Esophagus squamous epithelium (tissue), 5 donors: ENCODE measurements at regions not wholly inside any gene's neighbourhood (a gene's known extent, or its start where the extent isn't known, plus 50 kb on each side); places are given as distances from the start of the nearest gene placed in this dataset.

Experiments used
- DNase-seq: peaks from one replicate; lab custom pipeline; 2025; lab: John Stamatoyannopoulos, UW
- H3K27ac ChIP-seq, 4 donors: fragments of 200-600 bp; sonication (generic); one replicate each; pipeline ENCODE4 v1.5.1; 2016 to 2019; ENCODE audit warnings: mild to moderate bottlenecking in 1 of 4
- H3K27me3 ChIP-seq, 4 donors: fragments of 200-600 bp; sonication (generic); 1 replicate in 3 of 4; 2 replicates in 1 of 4; pipeline versions ENCODE4 v1.5.1 to v1.6.0; 2017 to 2021; ENCODE audit warnings: antibody characterized with exemption in 1 of 4
- H3K36me3 ChIP-seq, 3 donors: fragments of 200-600 bp; sonication (generic); one replicate each; pipeline ENCODE4 v1.5.1; 2016 to 2019
- H3K4me1 ChIP-seq, 3 donors: fragments of 200-600 bp; sonication (generic); one replicate each; pipeline ENCODE4 v1.5.1; 2017 to 2019
- H3K4me3 ChIP-seq, 4 donors: fragments of 200-600 bp; sonication (generic); 1 replicate in 3 of 4; 2 replicates in 1 of 4; pipeline ENCODE4 v1.5.1; 2016 to 2019; ENCODE audit warnings: mild to moderate bottlenecking in 2 of 4, moderate library complexity in 1 of 4
- H3K9me3 ChIP-seq, 3 donors: fragments of 200-600 bp; sonication (generic); one replicate each; pipeline ENCODE4 v1.5.1; 2016 to 2019
- CTCF ChIP-seq, 6 experiments: fragments of 450-650 bp in 4 of 6; fragments of 200-600 bp in 2 of 6; sonication (generic) in 2 of 6; IDR thresholded peaks; one replicate each; pipeline ENCODE4 v1.5.1; 2016 to 2019; ENCODE audit warnings: antibody characterized with exemption in 6 of 6, mild to moderate bottlenecking in 4 of 6, moderate library complexity in 4 of 6
- POLR2A ChIP-seq, 4 donors: fragments of 450-650 bp; IDR thresholded peaks; one replicate each; pipeline ENCODE4 v1.6.1; 2017; ENCODE audit warnings: antibody characterized with exemption in 4 of 4, mild to moderate bottlenecking in 4 of 4, moderate library complexity in 3 of 4
- WGBS, 2 donors: methylation state at CpG; one replicate each; pipeline ENCODE4 v1.1.5; 2018; 5-methylcytosine and 5-hydroxymethylcytosine counted together
- intact Hi-C: fragments of 100-400 bp; cut with DNase I; formaldehyde crosslinking; loops from one replicate; pipeline ENCODE4 v1.15.0; 2022
- donor health status: DM: yes; HTN: yes; CAD: no.

- H3K4me1 ChIP-seq, result no peaks in the 10 kb centered on the region
- no peak overlapping the region for H3K27ac ChIP-seq
- H3K9me3 ChIP-seq, result no peaks in the 10 kb centered on the region
- TF ChIP-seq POLR2A (IDR thresholded peaks at IDR 0.05), result no peak
- TF ChIP-seq CTCF (IDR thresholded peaks at IDR 0.05), result no peak
- WGBS, 2 donors, result 58% methylated on average over 1 of the region's 1 CpG; no CpG with 5 or more reads in 1 of the 2 donors
- no peaks in the 10 kb centered on the region for H3K36me3 ChIP-seq
- DNase-seq, result no peak
- H3K4me3 ChIP-seq, result no peak overlapping the region
- H3K27me3 ChIP-seq, result no peaks in the 10 kb centered on the region
- intact Hi-C loops, result no loop called here
These were observed 71.3 kb upstream of the ENOX2 start for GRCh38 chrX:130974323-130974722.

- no peak overlapping the region for H3K27ac ChIP-seq
- no peak for DNase-seq
- WGBS, 2 donors, result 7 to 10% methylated on average over 6 to 7 of the region's 7 CpGs
- no peaks in the 10 kb centered on the region for H3K36me3 ChIP-seq
- TF ChIP-seq CTCF (IDR thresholded peaks at IDR 0.05) (peak; percentile 23 to 52 (median 44)), POLR2A (IDR thresholded peaks at IDR 0.05) (no peak)
- no peaks in the 10 kb centered on the region for H3K27me3 ChIP-seq
- no peak overlapping the region for H3K4me3 ChIP-seq
- no peaks in the 10 kb centered on the region for H3K9me3 ChIP-seq
- intact Hi-C loops, result no loop called here
- H3K4me1 ChIP-seq, result no peaks in the 10 kb centered on the region
These were observed 72.9 kb upstream of the ENOX2 start for GRCh38 chrX:130975947-130976346.

DNA sequence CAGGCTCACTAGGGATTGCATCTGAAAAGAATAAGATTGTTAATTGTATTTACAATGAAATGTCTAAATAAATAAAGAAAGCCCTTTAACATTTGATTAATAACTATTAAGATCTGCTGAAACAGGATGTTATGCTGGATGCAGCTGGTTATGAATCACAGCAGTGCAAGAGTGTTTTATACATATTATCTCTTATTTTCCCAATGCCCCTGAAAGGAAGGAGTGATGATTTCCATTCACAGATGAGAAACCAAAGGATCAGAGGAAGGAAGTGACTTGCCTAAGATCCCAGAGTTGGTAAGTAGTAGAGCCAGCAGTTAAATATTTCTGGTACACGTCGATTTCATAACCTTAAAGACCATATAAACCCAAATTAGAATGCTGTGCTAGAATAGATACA is 76.3 kb upstream of the ARHGAP36 start:
- no peaks in the 10 kb centered on the region for H3K9me3 ChIP-seq
- H3K4me1 ChIP-seq, result no peaks in the 10 kb centered on the region
- H3K27ac ChIP-seq, result no peak overlapping the region
- H3K36me3 ChIP-seq, result no peaks in the 10 kb centered on the region
- WGBS, 2 donors, result 65 to 71% methylated on average over 2 of the region's 2 CpGs
- no peaks in the 10 kb centered on the region for H3K27me3 ChIP-seq
- TF ChIP-seq CTCF (IDR thresholded peaks at IDR 0.05), result no peak
- intact Hi-C loops, result no loop called here
- no peak for DNase-seq
- H3K4me3 ChIP-seq, result no peak overlapping the region

DNA sequence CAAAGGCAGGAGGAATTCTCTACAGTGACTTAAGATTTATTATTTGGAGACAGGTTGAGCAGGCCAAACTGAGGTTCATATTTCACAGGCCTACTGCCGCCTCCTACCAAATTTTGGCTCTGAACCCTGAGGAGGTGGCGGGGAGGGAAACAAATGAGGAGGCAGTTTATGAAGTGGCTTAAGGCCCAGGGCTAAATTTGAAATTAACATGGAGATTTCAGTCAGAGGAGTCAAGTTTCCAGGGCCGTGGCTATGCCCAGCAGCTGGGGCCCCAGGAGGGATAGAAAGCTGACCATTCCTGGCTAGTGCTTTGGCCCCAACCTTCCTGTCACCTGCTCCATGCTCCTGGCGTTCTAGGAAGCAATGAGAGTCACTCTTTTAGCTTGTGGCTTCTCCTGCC is 73.4 kb upstream of the ARHGAP36 start:
- Histone ChIP-seq H3K27me3 (no peaks in the 10 kb centered on the region), H3K9me3 (no peaks in the 10 kb centered on the region), H3K36me3 (no peaks in the 10 kb centered on the region), H3K27ac (no peak overlapping the region), H3K4me3 (no peak overlapping the region), H3K4me1 (no peaks in the 10 kb centered on the region)
- TF ChIP-seq POLR2A (IDR thresholded peaks at IDR 0.05) (no peak), CTCF (IDR thresholded peaks at IDR 0.05) (no peak)
- DNase-seq, result no peak
- WGBS, 2 donors, result 32 to 43% methylated on average over 3 to 4 of the region's 4 CpGs
- intact Hi-C loops, result no loop called here

DNA sequence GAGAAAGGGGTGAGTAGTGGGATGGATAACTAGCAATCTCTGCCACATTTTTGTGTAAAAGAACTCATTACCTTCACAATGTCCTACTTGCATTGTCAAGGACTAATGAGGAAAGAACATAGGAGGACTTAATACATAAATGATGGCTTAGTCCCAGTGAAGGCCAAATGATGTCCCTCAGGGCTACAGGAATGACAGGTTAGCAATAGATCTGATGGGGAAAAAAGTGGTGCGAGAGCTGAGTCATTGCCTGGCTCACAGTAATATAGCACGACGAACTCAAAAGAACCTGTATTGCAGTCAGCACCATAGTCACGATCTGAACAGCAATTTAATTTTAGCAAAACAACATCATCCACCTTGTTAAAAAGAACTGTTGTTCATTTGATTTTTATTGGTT is 70.9 kb upstream of the ARHGAP36 start:
- Histone ChIP-seq H3K4me3 (no peak overlapping the region), H3K36me3 (no peaks in the 10 kb centered on the region), H3K27ac (no peak overlapping the region), H3K9me3 (no peaks in the 10 kb centered on the region), H3K27me3 (no peaks in the 10 kb centered on the region), H3K4me1 (no peaks in the 10 kb centered on the region)
- 53 to 72% methylated on average over 4 of the region's 4 CpGs for WGBS, 2 donors
- no peak for TF ChIP-seq POLR2A (IDR thresholded peaks at IDR 0.05)
- TF ChIP-seq CTCF (IDR thresholded peaks at IDR 0.05), result no peak
- intact Hi-C loops, result no loop called here
- DNase-seq, result no peak
